ENCODE measurements at regions not wholly inside any gene's neighbourhood (a gene's known extent, or its start where the extent isn't known, plus 50 kb on each side); places are given as distances from the start of the nearest gene placed in this dataset.
"Not testable (repeated sequence)": the region's sequence is repeated elsewhere in the genome, so short reads cannot be mapped to it uniquely, and the experiment has no call there.

GRCh38 chr15:87548590-87548989 is 707.9 kb downstream of the NTRK3 start:
- H3K36me3 Mint-ChIP-seq; H3K27ac Mint-ChIP-seq; H3K4me1 Mint-ChIP-seq (ENCODE audit: low read depth); CTCF ChIA-PET; intact Hi-C loops (cut with micrococcal nuclease); H3K9me3 Mint-ChIP-seq; DNase-seq; H3K27me3 Mint-ChIP-seq; H3K4me3 Mint-ChIP-seq; POLR2A ChIA-PET: not testable (repeated sequence)

DNA sequence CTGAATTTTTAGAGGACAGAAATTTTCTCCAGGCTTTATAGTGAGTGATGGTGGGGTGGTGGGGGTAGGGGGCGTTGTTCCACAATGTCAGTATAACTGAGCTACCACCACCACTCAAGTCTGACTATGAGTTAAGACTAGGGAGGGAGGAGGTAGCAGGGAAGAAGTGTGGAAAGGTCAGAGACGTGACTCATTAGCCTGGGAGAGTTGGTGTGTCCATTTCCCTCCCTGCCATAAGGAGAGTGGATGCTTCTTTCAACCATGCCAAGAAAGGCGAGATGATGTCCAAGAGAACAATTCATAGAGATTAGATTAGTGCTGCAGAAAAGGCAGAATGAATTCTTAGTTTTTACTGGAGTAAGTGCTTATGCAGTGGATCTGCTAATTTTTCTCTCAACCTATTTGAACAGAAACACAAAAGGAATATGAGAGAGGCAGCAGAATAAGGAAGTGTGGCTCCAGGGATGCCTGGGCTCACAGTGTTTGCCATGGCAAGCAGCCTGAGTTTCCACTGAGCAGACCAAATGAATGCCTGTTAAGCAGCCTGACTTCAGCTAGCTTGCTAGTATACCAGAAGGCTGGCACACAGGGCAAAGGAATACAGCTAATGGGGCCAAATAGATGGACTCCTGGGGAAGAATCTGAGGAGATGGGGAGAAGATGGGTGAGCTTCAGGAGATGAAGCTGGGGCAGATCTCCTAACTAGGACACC is 708.9 kb downstream of the NTRK3 start:
- no peak overlapping the region for H3K27ac Mint-ChIP-seq
- H3K4me1 Mint-ChIP-seq (ENCODE audit: low read depth), result no peaks in the 10 kb centered on the region
- no peaks in the 10 kb centered on the region for H3K9me3 Mint-ChIP-seq
- intact Hi-C loops (cut with micrococcal nuclease), result no loop called here
- no peaks in the 10 kb centered on the region for H3K36me3 Mint-ChIP-seq
- ChIA-PET CTCF (no interaction called here), POLR2A (no interaction called here)
- no peak for DNase-seq
- no peak overlapping the region for H3K4me3 Mint-ChIP-seq
- H3K27me3 Mint-ChIP-seq, result no peaks in the 10 kb centered on the region

- intact Hi-C loops (cut with micrococcal nuclease), result no loop called here
- POLR2A ChIA-PET, result no interaction called here
- no peaks in the 10 kb centered on the region for H3K27me3 Mint-ChIP-seq
- no peaks in the 10 kb centered on the region for H3K4me1 Mint-ChIP-seq (ENCODE audit: low read depth)
- no peak overlapping the region for H3K4me3 Mint-ChIP-seq
- H3K27ac Mint-ChIP-seq, result no peak overlapping the region
- H3K36me3 Mint-ChIP-seq, result no peaks in the 10 kb centered on the region
- CTCF ChIA-PET, result no interaction called here
- no peak for DNase-seq
- H3K9me3 Mint-ChIP-seq, result peaks cover 9% of the 10 kb centered on the region
Measured at GRCh38 chr15:87538327-87538834, 718.2 kb downstream of the NTRK3 start.

- H3K4me1 Mint-ChIP-seq (ENCODE audit: low read depth), result no peaks in the 10 kb centered on the region
- CTCF ChIA-PET, result no interaction called here
- peaks cover 9% of the 10 kb centered on the region for H3K9me3 Mint-ChIP-seq
- no peak for DNase-seq
- no peaks in the 10 kb centered on the region for H3K27me3 Mint-ChIP-seq
- H3K36me3 Mint-ChIP-seq, result no peaks in the 10 kb centered on the region
- H3K27ac Mint-ChIP-seq, result no peak overlapping the region
- POLR2A ChIA-PET, result no interaction called here
- no peak overlapping the region for H3K4me3 Mint-ChIP-seq
- intact Hi-C loops (cut with micrococcal nuclease), result no loop called here
Measured at GRCh38 chr15:87537295-87537694, 719.2 kb downstream of the NTRK3 start.

GRCh38 chr15:87533637-87534036 is 722.9 kb downstream of the NTRK3 start:
- H3K4me3 Mint-ChIP-seq; H3K27ac Mint-ChIP-seq; CTCF ChIA-PET; H3K4me1 Mint-ChIP-seq (ENCODE audit: low read depth); intact Hi-C loops (cut with micrococcal nuclease); POLR2A ChIA-PET; H3K36me3 Mint-ChIP-seq; DNase-seq; H3K9me3 Mint-ChIP-seq; H3K27me3 Mint-ChIP-seq: not testable (repeated sequence)

- H3K27me3 Mint-ChIP-seq, result no peaks in the 10 kb centered on the region
- POLR2A ChIA-PET, result no interaction called here
- intact Hi-C loops (cut with micrococcal nuclease), result no loop called here
- H3K36me3 Mint-ChIP-seq, result no peaks in the 10 kb centered on the region
- no peak overlapping the region for H3K27ac Mint-ChIP-seq
- no peaks in the 10 kb centered on the region for H3K4me1 Mint-ChIP-seq (ENCODE audit: low read depth)
- no peak for DNase-seq
- H3K9me3 Mint-ChIP-seq, result peaks cover 5% of the 10 kb centered on the region
- CTCF ChIA-PET, result no interaction called here
- H3K4me3 Mint-ChIP-seq, result no peak overlapping the region
Measured at GRCh38 chr15:87528873-87529272, 727.7 kb downstream of the NTRK3 start.

- H3K4me3 Mint-ChIP-seq, result no peak overlapping the region
- H3K27me3 Mint-ChIP-seq, result no peaks in the 10 kb centered on the region
- intact Hi-C loops (cut with micrococcal nuclease), result no loop called here
- H3K9me3 Mint-ChIP-seq, result no peaks in the 10 kb centered on the region
- H3K36me3 Mint-ChIP-seq, result no peaks in the 10 kb centered on the region
- no peak for DNase-seq
- H3K27ac Mint-ChIP-seq, result no peak overlapping the region
- CTCF ChIA-PET, result no interaction called here
- no peaks in the 10 kb centered on the region for H3K4me1 Mint-ChIP-seq (ENCODE audit: low read depth)
- POLR2A ChIA-PET, result no interaction called here
Measured at GRCh38 chr15:87527875-87528274, 728.7 kb downstream of the NTRK3 start.

DNA sequence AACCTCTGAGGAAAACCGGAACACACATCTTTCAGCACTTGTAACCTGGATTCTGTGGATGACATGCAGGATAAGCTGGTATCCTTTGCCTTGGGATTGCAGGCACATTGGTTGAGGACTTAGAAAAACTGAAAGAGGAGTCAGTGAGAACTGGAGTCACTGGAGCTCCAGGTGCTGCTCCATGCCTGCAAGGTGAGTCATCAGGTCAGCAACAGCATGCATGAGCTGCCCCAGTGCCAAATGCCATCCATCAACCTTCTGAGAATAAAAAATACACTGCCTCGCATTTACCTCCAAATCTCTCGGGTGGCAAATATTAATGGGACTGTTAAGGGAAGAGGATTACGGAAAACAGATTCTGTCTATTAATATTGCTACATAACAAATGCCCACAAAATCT is 729.1 kb downstream of the NTRK3 start:
- CTCF ChIA-PET, result no interaction called here
- Mint-ChIP-seq H3K27ac (no peak overlapping the region), H3K36me3 (no peaks in the 10 kb centered on the region), H3K9me3 (no peaks in the 10 kb centered on the region), H3K27me3 (no peaks in the 10 kb centered on the region), H3K4me3 (no peak overlapping the region), H3K4me1 (ENCODE audit: low read depth) (no peaks in the 10 kb centered on the region)
- no peak for DNase-seq
- POLR2A ChIA-PET, result no interaction called here
- intact Hi-C loops (cut with micrococcal nuclease), result no loop called here

DNA sequence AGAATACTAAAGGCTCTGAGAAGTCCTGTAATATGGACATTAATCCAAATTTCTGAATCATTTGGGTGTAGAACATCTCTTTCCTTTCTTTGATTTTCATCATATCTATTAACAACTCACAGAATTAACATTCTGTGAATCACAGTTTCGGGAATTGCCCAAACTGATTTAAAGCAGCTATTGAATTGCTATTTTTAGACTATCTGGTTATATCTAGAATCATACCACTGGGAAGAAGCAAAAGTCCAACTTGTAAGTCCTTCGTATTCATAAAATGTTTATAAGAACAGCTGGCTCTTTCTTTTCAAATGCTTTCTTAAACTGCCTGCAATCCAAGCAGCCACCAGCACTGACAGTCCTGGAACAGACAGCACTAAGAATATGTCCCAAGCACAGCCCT is 733.0 kb downstream of the NTRK3 start:
- Mint-ChIP-seq H3K27ac (no peak overlapping the region), H3K4me1 (ENCODE audit: low read depth) (no peaks in the 10 kb centered on the region), H3K27me3 (no peaks in the 10 kb centered on the region), H3K4me3 (no peak overlapping the region), H3K36me3 (no peaks in the 10 kb centered on the region), H3K9me3 (no peaks in the 10 kb centered on the region)
- ChIA-PET CTCF (no interaction called here), POLR2A (no interaction called here)
- intact Hi-C loops (cut with micrococcal nuclease), result no loop called here
- DNase-seq, result no peak

DNA sequence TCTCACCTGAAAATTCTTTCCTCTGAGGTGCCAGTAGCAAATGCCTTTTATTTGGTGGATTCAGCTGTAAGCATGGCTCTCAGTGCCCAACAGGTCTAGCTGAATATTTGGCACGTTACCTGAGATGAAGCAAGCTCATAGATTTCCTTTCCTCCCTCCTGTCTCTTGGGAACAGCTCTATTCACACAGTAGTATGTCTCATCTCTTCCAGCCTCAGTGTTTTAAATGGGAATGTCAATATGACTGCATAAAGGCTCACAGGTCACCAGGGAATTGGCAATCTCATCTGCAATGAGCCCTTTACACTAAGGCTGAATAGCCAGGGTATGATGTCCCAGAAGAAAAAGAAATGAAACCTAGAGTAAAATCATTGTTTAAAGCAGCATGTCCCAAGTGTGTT is 733.5 kb downstream of the NTRK3 start:
- H3K4me3 Mint-ChIP-seq, result no peak overlapping the region
- H3K27ac Mint-ChIP-seq, result no peak overlapping the region

DNA sequence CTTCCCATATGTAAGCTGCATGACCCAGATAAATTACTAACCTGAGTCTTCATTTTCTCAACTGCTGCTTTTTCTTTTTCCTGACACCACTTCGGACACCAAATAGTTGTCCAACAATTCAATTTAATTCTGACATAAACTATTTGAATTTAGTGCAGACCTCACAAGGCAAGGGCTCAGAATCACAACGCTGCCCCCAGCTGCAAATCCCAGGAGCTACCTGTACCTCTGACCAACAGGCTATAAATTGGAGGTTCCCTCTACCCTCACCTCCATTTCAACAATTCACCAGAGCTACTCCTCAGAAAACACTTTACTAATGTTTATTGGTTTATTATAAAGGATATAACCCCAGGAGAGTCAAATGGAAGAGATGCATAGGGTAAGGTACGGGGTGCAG is 737.6 kb downstream of the NTRK3 start:
- no peaks in the 10 kb centered on the region for H3K9me3 Mint-ChIP-seq
- H3K4me1 Mint-ChIP-seq (ENCODE audit: low read depth), result no peaks in the 10 kb centered on the region
- no peaks in the 10 kb centered on the region for H3K27me3 Mint-ChIP-seq
- DNase-seq, result no peak
- no peak overlapping the region for H3K27ac Mint-ChIP-seq
- ChIA-PET CTCF (no interaction called here), POLR2A (no interaction called here)
- intact Hi-C loops (cut with micrococcal nuclease), result no loop called here
- no peaks in the 10 kb centered on the region for H3K36me3 Mint-ChIP-seq
- H3K4me3 Mint-ChIP-seq, result no peak overlapping the region

More for the DNA sequence above, 733.5 kb downstream of the NTRK3 start:
- Mint-ChIP-seq H3K36me3 (no peaks in the 10 kb centered on the region), H3K9me3 (no peaks in the 10 kb centered on the region), H3K27me3 (no peaks in the 10 kb centered on the region), H3K4me1 (ENCODE audit: low read depth) (no peaks in the 10 kb centered on the region)
- ChIA-PET CTCF (no interaction called here), POLR2A (no interaction called here)
- no peak for DNase-seq
- intact Hi-C loops (cut with micrococcal nuclease), result no loop called here

- no peaks in the 10 kb centered on the region for H3K9me3 Mint-ChIP-seq
Measured at GRCh38 chr15:87508086-87508485, 748.5 kb downstream of the NTRK3 start.

GRCh38 chr15:87502173-87502572 is 754.4 kb downstream of the NTRK3 start:
- POLR2A ChIA-PET, result no interaction called here
- H3K27me3 Mint-ChIP-seq, result no peaks in the 10 kb centered on the region
- H3K36me3 Mint-ChIP-seq, result no peaks in the 10 kb centered on the region

More at GRCh38 chr15:87508086-87508485, 748.5 kb downstream of the NTRK3 start:
- CTCF ChIA-PET, result no interaction called here
- intact Hi-C loops (cut with micrococcal nuclease), result no loop called here
- Mint-ChIP-seq H3K4me3 (no peak overlapping the region), H3K4me1 (ENCODE audit: low read depth) (no peaks in the 10 kb centered on the region), H3K36me3 (no peaks in the 10 kb centered on the region), H3K27ac (no peak overlapping the region), H3K27me3 (no peaks in the 10 kb centered on the region)
- DNase-seq, result no peak
- POLR2A ChIA-PET, result no interaction called here

More at GRCh38 chr15:87502173-87502572, 754.4 kb downstream of the NTRK3 start:
- Mint-ChIP-seq H3K27ac (no peak overlapping the region), H3K9me3 (no peaks in the 10 kb centered on the region), H3K4me1 (ENCODE audit: low read depth) (no peaks in the 10 kb centered on the region), H3K4me3 (no peak overlapping the region)
- DNase-seq, result no peak
- CTCF ChIA-PET, result no interaction called here
- intact Hi-C loops (cut with micrococcal nuclease), result no loop called here

Measured in activated CD4-positive, alpha-beta memory T cell treated with anti-CD3 and anti-CD28 coated beads for 36 hours (primary cell).